ENCODE measurements at regions not wholly inside any gene's neighbourhood (a gene's known extent, or its start where the extent isn't known, plus 50 kb on each side); places are given as distances from the start of the nearest gene placed in this dataset.

DNA sequence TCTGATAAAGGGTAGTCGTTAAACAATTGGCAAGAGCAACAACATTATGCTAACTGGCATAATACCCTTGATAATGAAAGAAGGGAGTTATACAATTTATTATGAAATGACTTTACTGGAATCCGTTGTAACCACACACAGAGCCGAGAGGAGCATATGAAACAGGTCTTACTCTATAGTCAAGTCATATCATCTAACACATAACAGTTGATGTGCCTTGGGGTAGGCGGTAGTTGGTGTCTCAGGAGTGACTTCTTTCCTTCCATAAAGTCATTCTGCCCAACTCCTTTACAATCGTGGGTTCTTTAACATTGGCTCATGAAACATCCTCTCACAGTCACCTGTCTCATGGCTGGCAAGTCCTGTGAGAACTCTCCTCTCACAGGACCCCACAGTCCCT lies 225.2 kb downstream of the LTN1 start:
- intact Hi-C loops (cut with micrococcal nuclease), result no loop called here
- CTCF ChIA-PET (ENCODE audit: low intra/inter-chr PET ratio), result no interaction called here

DNA sequence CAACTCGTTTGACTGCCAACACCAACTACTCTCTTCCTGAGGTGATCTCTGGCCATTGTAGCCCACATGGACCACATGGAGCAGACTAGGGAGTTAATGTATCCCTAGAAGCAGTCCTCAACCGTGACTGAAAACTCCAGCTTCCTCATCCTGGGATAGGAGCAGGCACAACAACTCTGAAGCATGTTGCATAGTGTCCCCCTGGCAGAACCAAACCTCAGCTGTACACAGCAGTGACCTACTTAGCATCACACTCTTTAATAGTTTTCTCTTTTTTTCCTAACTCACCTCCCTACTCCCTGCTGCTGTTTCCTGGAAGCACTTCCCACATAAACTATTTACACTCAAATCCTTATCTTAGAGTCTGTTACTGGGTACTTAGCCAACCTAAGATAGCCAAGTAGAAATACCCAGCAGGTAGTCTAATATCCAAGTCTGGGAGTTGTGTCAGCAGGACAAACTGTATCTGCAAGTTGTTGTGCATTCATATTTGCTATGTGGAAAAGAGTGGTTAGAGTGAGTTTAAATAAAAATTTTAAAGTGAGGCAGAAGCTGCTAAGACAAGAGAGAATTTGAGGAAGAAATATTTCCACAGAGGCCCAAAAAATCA lies 228.8 kb downstream of the LTN1 start:
- H3K9ac ChIP-seq (ENCODE audit: insufficient read depth in 1 of 2, low read depth in 2 of 2, low read length in 2 of 2), result no peak overlapping the region
- H3K9me1 ChIP-seq (ENCODE audit: control insufficient read depth, insufficient read depth, low read length), result no peaks in the 10 kb centered on the region
- no peak overlapping the region for H3K4me3 ChIP-seq
- TF ChIP-seq ZKSCAN3 (CRISPR knock-in tag; IDR thresholded peaks at IDR 0.05) (no peak), IFI16 (CRISPR knock-in tag; IDR thresholded peaks at IDR 0.05) (no peak), ZNF124 (CRISPR knock-in tag; IDR thresholded peaks at IDR 0.05) (no peak)
- TF ChIP-seq, protein P1, sequence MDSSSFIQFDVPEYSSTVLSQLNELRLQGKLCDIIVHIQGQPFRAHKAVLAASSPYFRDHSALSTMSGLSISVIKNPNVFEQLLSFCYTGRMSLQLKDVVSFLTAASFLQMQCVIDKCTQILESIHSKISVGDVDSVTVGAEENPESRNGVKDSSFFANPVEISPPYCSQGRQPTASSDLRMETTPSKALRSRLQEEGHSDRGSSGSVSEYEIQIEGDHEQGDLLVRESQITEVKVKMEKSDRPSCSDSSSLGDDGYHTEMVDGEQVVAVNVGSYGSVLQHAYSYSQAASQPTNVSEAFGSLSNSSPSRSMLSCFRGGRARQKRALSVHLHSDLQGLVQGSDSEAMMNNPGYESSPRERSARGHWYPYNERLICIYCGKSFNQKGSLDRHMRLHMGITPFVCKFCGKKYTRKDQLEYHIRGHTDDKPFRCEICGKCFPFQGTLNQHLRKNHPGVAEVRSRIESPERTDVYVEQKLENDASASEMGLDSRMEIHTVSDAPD (CRISPR knock-in tag; IDR thresholded peaks at IDR 0.05), result no peak
- 0% methylated on average over 2 of the region's 2 CpGs for WGBS (ENCODE audit: insufficient coverage, low coverage, missing lambda C conversion rate)
- H3K27ac ChIP-seq (ENCODE audit: extremely low read depth, low read depth, low read length), result no peak overlapping the region
- CTCF ChIA-PET (ENCODE audit: low intra/inter-chr PET ratio), result no interaction called here
- H3K36me3 ChIP-seq (ENCODE audit: control insufficient read depth, insufficient read depth, low read length), result no peaks in the 10 kb centered on the region
- DNase-seq (ENCODE audit: extremely low read depth in 1 of 4, low spot score in 3 of 4), result no peak
- H3K27me3 ChIP-seq (ENCODE audit: control insufficient read depth in 2 of 2, insufficient read depth in 2 of 2, low read length in 2 of 2), result no peaks in the 10 kb centered on the region
- H3K9me3 ChIP-seq (replicated peaks; ENCODE audit: control insufficient read depth, insufficient read depth, low read depth, low read length), result no peaks in the 10 kb centered on the region
- in situ Hi-C loops (cut with MboI) (no loop called here), intact Hi-C loops (cut with micrococcal nuclease) (no loop called here)
- ATAC-seq, result no peak
- H4K20me1 ChIP-seq (replicated peaks; ENCODE audit: control insufficient read depth, insufficient read depth, low read length), result no peaks in the 10 kb centered on the region
- no peak overlapping the region for H3K4me2 ChIP-seq (ENCODE audit: insufficient read depth, low read length)
- FAIRE-seq, result no peak
- POLR2A ChIA-PET, result no interaction called here
- no peaks in the 10 kb centered on the region for H3K4me1 ChIP-seq (replicated peaks in 1 of 2; ENCODE audit: control insufficient read depth in 2 of 2, insufficient read depth in 2 of 2, low read length in 2 of 2)
- no TSS peak for BruUV-seq (replicated peaks)
- H2AFZ ChIP-seq (ENCODE audit: low read depth, low read length), result no peak overlapping the region
- no peaks in the 10 kb centered on the region for H3K79me2 ChIP-seq (ENCODE audit: control insufficient read depth, insufficient read depth, low read length)

More for the DNA sequence above, 225.2 kb downstream of the LTN1 start:
- no peaks in the 10 kb centered on the region for H4K20me1 ChIP-seq (replicated peaks; ENCODE audit: control insufficient read depth, insufficient read depth, low read length)
- H3K4me2 ChIP-seq (ENCODE audit: insufficient read depth, low read length), result no peak overlapping the region
- no peaks in the 10 kb centered on the region for H3K4me1 ChIP-seq (replicated peaks in 1 of 2; ENCODE audit: control insufficient read depth in 2 of 2, insufficient read depth in 2 of 2, low read length in 2 of 2)
- no TSS peak for BruUV-seq (replicated peaks)
- WGBS (ENCODE audit: insufficient coverage, low coverage, missing lambda C conversion rate), result 0% methylated on average over 5 of the region's 5 CpGs
- TF ChIP-seq ZKSCAN8 (CRISPR knock-in tag; IDR thresholded peaks at IDR 0.05), result no peak
- POLR2A ChIA-PET, result no interaction called here
- no peaks in the 10 kb centered on the region for H3K27me3 ChIP-seq (ENCODE audit: control insufficient read depth in 2 of 2, insufficient read depth in 2 of 2, low read length in 2 of 2)
- no peak overlapping the region for H3K27ac ChIP-seq (ENCODE audit: extremely low read depth, low read depth, low read length)
- DNase-seq (ENCODE audit: extremely low read depth in 1 of 4, low spot score in 3 of 4) (no peak), ATAC-seq (no peak), FAIRE-seq (no peak)
- H3K9ac ChIP-seq (ENCODE audit: insufficient read depth in 1 of 2, low read depth in 2 of 2, low read length in 2 of 2), result no peak overlapping the region
- H2AFZ ChIP-seq (ENCODE audit: low read depth, low read length), result no peak overlapping the region
- no peaks in the 10 kb centered on the region for H3K9me1 ChIP-seq (ENCODE audit: control insufficient read depth, insufficient read depth, low read length)
- H3K36me3 ChIP-seq (ENCODE audit: control insufficient read depth, insufficient read depth, low read length), result no peaks in the 10 kb centered on the region
- no peaks in the 10 kb centered on the region for H3K79me2 ChIP-seq (ENCODE audit: control insufficient read depth, insufficient read depth, low read length)
- H3K9me3 ChIP-seq (replicated peaks; ENCODE audit: control insufficient read depth, insufficient read depth, low read depth, low read length), result no peaks in the 10 kb centered on the region
- H3K4me3 ChIP-seq, result no peak overlapping the region
- in situ Hi-C loops (cut with MboI), result no loop called here
